HCT116 (cell line): ENCODE measurements at regions not wholly inside any gene's neighbourhood (a gene's known extent, or its start where the extent isn't known, plus 50 kb on each side); places are given as distances from the start of the nearest gene placed in this dataset.

Experiments
- ATAC-seq: fragments of 200-7000 bp; cut with Tn5 transposase; 2 replicates; pipeline ENCODE4 v1.9.1; 2020; ENCODE audit warnings: mild to moderate bottlenecking, moderate library complexity
- BruUV-seq: library from RNA; stranded (reverse); fragments of 400-500 nt; replicated peaks from 2 replicates; lab custom pipeline; 2021; lab: Mats Ljungman, UMichigan
- CTCF ChIA-PET: fragments of 300-600 bp; sonication (Branson Sonifier 250); formaldehyde crosslinking; loops from one replicate; lab custom pipeline; 2021; ENCODE audit warnings: antibody characterized with exemption; lab: Charles Lee
- POLR2A ChIA-PET: fragments of 300-600, 350-600 bp; sonication (Branson Sonifier 250); formaldehyde crosslinking; loops from one replicate; lab custom pipeline; 2021; ENCODE audit warnings: antibody characterized with exemption; lab: Charles Lee
- RAD21 ChIA-PET, 2 experiments: fragments of 300-600 bp; sonication (Branson Sonifier 250); formaldehyde crosslinking; loops; one replicate each; lab custom pipeline; 2023; ENCODE audit warnings: low total read pairs in 2 of 2; ENCODE audit not compliant: uncharacterized antibody in 2 of 2, unreplicated experiment in 2 of 2, low non-redundant PET in 1 of 2; lab: Charles Lee
- DNase-seq: peaks from one replicate; pipeline ENCODE4 v3.0.0-alpha.2; 2010; ENCODE audit warnings: low read depth, low spot score
- H2AFZ ChIP-seq: fragments of 200-600 bp; shearing (Covaris generic), sonication (generic); 2 replicates; pipeline ENCODE4 v1.6.1; 2017; ENCODE audit warnings: low read depth, mixed run types, mixed read lengths, antibody characterized with exemption, low read length; ENCODE audit not compliant: poor library complexity, severe bottlenecking
- H3K27ac ChIP-seq: 2 replicates; pipeline ENCODE4 v1.5.1; 2012; ENCODE audit warnings: low read depth, low read length
- H3K27me3 ChIP-seq: fragments of 200-600 bp; sonication (generic); 2 replicates; pipeline ENCODE4 v1.6.1; 2016; ENCODE audit warnings: mixed run types, low read length, mixed read lengths; ENCODE audit not compliant: insufficient read depth
- H3K36me3 ChIP-seq, 2 experiments: fragments of 200-500 bp in 1 of 2; fragments of 200-600 bp in 1 of 2; sonication (Bioruptor generic) in 1 of 2; sonication (generic) in 1 of 2; 2 replicates each; pipeline versions ENCODE4 v1.5.1 to v1.6.1; 2014 to 2016; ENCODE audit warnings: low read length in 2 of 2, inconsistent platforms in 1 of 2, mixed read lengths in 1 of 2, mixed run types in 1 of 2; ENCODE audit not compliant: insufficient read depth in 2 of 2, control insufficient read depth in 1 of 2
- H3K4me1 ChIP-seq, 2 experiments: fragments of 200-600 bp in 1 of 2; sonication (generic) in 1 of 2; 2 replicates each; pipeline versions ENCODE4 v1.5.1 to v1.6.1; 2012 to 2017; ENCODE audit warnings: low read length in 2 of 2, inconsistent platforms in 1 of 2, mild to moderate bottlenecking in 1 of 2, mixed read lengths in 1 of 2, mixed run types in 1 of 2, moderate library complexity in 1 of 2; ENCODE audit not compliant: insufficient read depth in 2 of 2, control insufficient read depth in 1 of 2
- H3K4me2 ChIP-seq: fragments of 200-600 bp; sonication (generic); 2 replicates; pipeline ENCODE4 v1.6.1; 2017; ENCODE audit warnings: mixed run types, low read length, mixed read lengths
- H3K4me3 ChIP-seq, 2 experiments: fragments of 200-600 bp in 1 of 2; sonication (generic) in 1 of 2; replicated peaks in 1 of 2; 2 replicates each; pipeline ENCODE4 v1.5.1; 2011 to 2016; ENCODE audit warnings: low read length in 2 of 2, control low read depth in 1 of 2, low read depth in 1 of 2, mild to moderate bottlenecking in 1 of 2, mixed read lengths in 1 of 2, mixed run types in 1 of 2
- H3K79me2 ChIP-seq: fragments of 200-600 bp; sonication (generic); 2 replicates; pipeline ENCODE4 v1.6.1; 2017; ENCODE audit warnings: mild to moderate bottlenecking, mixed run types, low read length, moderate library complexity, mixed read lengths; ENCODE audit not compliant: insufficient read depth
- H3K9ac ChIP-seq: fragments of 200-600 bp; sonication (generic); 2 replicates; pipeline ENCODE4 v1.6.1; 2016; ENCODE audit warnings: low read length, mixed read lengths
- H3K9me2 ChIP-seq: fragments of 200-600 bp; sonication (generic), shearing (Covaris generic); 2 replicates; pipeline ENCODE4 v1.6.1; 2017; ENCODE audit warnings: mixed run types, mild to moderate bottlenecking, moderate library complexity; ENCODE audit not compliant: insufficient read depth
- H3K9me3 ChIP-seq, 2 experiments: fragments of 200-500 bp in 1 of 2; fragments of 200-600 bp in 1 of 2; sonication (Bioruptor generic) in 1 of 2; sonication (generic) in 1 of 2; 2 replicates each; pipeline ENCODE4 v1.6.1; 2014 to 2017; ENCODE audit warnings: low read length in 2 of 2, mixed read lengths in 2 of 2, inconsistent platforms in 1 of 2, low read depth in 1 of 2, mild to moderate bottlenecking in 1 of 2, mixed run types in 1 of 2, moderate library complexity in 1 of 2; ENCODE audit not compliant: control insufficient read depth in 1 of 2, insufficient read depth in 1 of 2
- H4K20me1 ChIP-seq: fragments of 200-600 bp; sonication (generic), shearing (Covaris generic); 2 replicates; pipeline ENCODE4 v1.6.1; 2017; ENCODE audit warnings: mixed run types, mild to moderate bottlenecking, moderate library complexity; ENCODE audit not compliant: insufficient read depth
- ATF3 ChIP-seq: IDR thresholded peaks from 2 replicates; pipeline ENCODE4 v1.6.1; 2012
- CBX3 ChIP-seq: IDR thresholded peaks from 2 replicates; pipeline ENCODE4 v1.6.1; 2012; ENCODE audit warnings: low read depth
- CEBPB ChIP-seq: IDR thresholded peaks from 2 replicates; pipeline ENCODE4 v1.6.1; 2012; ENCODE audit warnings: low read depth
- EGR1 ChIP-seq: IDR thresholded peaks from 2 replicates; pipeline ENCODE4 v1.6.1; 2012; ENCODE audit warnings: low read depth
- EZH2phosphoT487 ChIP-seq: fragments of 200-600 bp; IDR thresholded peaks from 2 replicates; pipeline ENCODE4 v1.6.1; 2018; ENCODE audit warnings: antibody characterized with exemption, borderline replicate concordance
- FOSL1 ChIP-seq: IDR thresholded peaks from 2 replicates; pipeline ENCODE4 v1.6.1; 2012; ENCODE audit warnings: low read depth
- JUND ChIP-seq: IDR thresholded peaks from 2 replicates; pipeline ENCODE4 v1.6.1; 2012
- POLR2AphosphoS5 ChIP-seq: IDR thresholded peaks from 2 replicates; pipeline ENCODE4 v1.6.1; 2011; ENCODE audit warnings: mild to moderate bottlenecking, low read depth, low read length, moderate library complexity
- RAD21 ChIP-seq: IDR thresholded peaks from 2 replicates; pipeline ENCODE4 v1.6.1; 2012; ENCODE audit warnings: low read depth, mild to moderate bottlenecking
- SIN3A ChIP-seq: IDR thresholded peaks from 2 replicates; pipeline ENCODE4 v1.6.1; 2012; ENCODE audit warnings: low read depth
- SRF ChIP-seq: IDR thresholded peaks from 2 replicates; pipeline ENCODE4 v1.6.1; 2012; ENCODE audit warnings: low read depth
- YY1 ChIP-seq: IDR thresholded peaks from 2 replicates; pipeline ENCODE4 v1.6.1; 2011; ENCODE audit warnings: low read length, low read depth, moderate library complexity, mild to moderate bottlenecking; ENCODE audit not compliant: insufficient replicate concordance; ENCODE audit errors: extremely low read depth
- ZBTB33 ChIP-seq: IDR thresholded peaks from 2 replicates; pipeline ENCODE4 v1.6.1; 2011; ENCODE audit warnings: mild to moderate bottlenecking, low read length, moderate library complexity; ENCODE audit not compliant: insufficient replicate concordance; ENCODE audit errors: extremely low read depth
- ZNF274 ChIP-seq: fragments of 200-500 bp; sonication (Bioruptor generic); IDR thresholded peaks from 2 replicates; pipeline ENCODE4 v1.6.1; 2014; ENCODE audit warnings: mild to moderate bottlenecking, low read depth, low read length, inconsistent platforms
- intact Hi-C: fragments of 100-400 bp; cut with micrococcal nuclease; formaldehyde crosslinking; loops from 2 replicates; pipeline ENCODE4 v1.10.0; 2022

GRCh38 chr6:103255132-103255531 lies 1604.6 kb downstream of the HACE1 start (continued):
- TF ChIP-seq RAD21 (no peak), SRF (no peak), JUND (no peak)
- TF ChIP-seq, all 23 proteins: peak for 0

GRCh38 chr6:103236923-103237322 lies 1622.8 kb downstream of the HACE1 start:
- CTCF ChIA-PET = no interaction called here
- H3K27me3 ChIP-seq = no peaks in the 10 kb centered on the region

More at GRCh38 chr6:103236923-103237322, 1622.8 kb downstream of the HACE1 start:
- Histone ChIP-seq H3K9me3 (no peaks in the 10 kb centered on the region), H3K9me2 (peaks cover 3% of the 10 kb centered on the region; the same call in 1 of the 2 replicates), H3K4me3 (no peak overlapping the region), H3K79me2 (no peaks in the 10 kb centered on the region), H3K27ac (no peak overlapping the region), H3K4me1 (no peaks in the 10 kb centered on the region), H3K4me2 (no peak overlapping the region), H4K20me1 (no peaks in the 10 kb centered on the region), H3K36me3 (no peaks in the 10 kb centered on the region), H2AFZ (no peak overlapping the region), H3K9ac (no peak overlapping the region)
- RAD21 ChIA-PET = no interaction called here
- no peak for DNase-seq
- TF ChIP-seq RAD21 (no peak), ZNF274 (no peak), ZBTB33 (no peak), EZH2phosphoT487 (no peak), CEBPB (no peak), EGR1 (no peak), ATF3 (no peak), FOSL1 (no peak), POLR2AphosphoS5 (no peak), SRF (no peak), CBX3 (no peak), SIN3A (no peak), YY1 (no peak)
- BruUV-seq = no TSS peak
- ATAC-seq = no peak
- POLR2A ChIA-PET = no interaction called here
- intact Hi-C loops = no loop called here
